Body of pancreas (tissue), 4 donors: ENCODE measurements at regions not wholly inside any gene's neighbourhood (a gene's known extent, or its start where the extent isn't known, plus 50 kb on each side); places are given as distances from the start of the nearest gene placed in this dataset.

Experiments used
- CTCF ChIP-seq, 7 experiments: fragments of 450-650 bp in 4 of 7; fragments of 200-600 bp in 3 of 7; sonication (generic) in 3 of 7; IDR thresholded peaks; one replicate each; pipeline ENCODE4 v1.5.1; 2016 to 2019; ENCODE audit warnings: antibody characterized with exemption in 7 of 7
- POLR2A ChIP-seq, 3 donors: fragments of 450-650 bp; IDR thresholded peaks; one replicate each; pipeline ENCODE4 v1.6.1; 2016; ENCODE audit warnings: antibody characterized with exemption in 3 of 3, mild to moderate bottlenecking in 2 of 3

GRCh38 chr18:78692105-78692504 is 287.5 kb upstream of the SALL3 start:
- no peak for TF ChIP-seq POLR2A (IDR thresholded peaks at IDR 0.05)
- TF ChIP-seq CTCF (IDR thresholded peaks at IDR 0.05): no peak
